Uterus (tissue), 2 donors: ENCODE measurements at regions not wholly inside any gene's neighbourhood (a gene's known extent, or its start where the extent isn't known, plus 50 kb on each side); places are given as distances from the start of the nearest gene placed in this dataset.

ENCODE experiments used
- POLR2A ChIP-seq, 2 donors: fragments of 450-650 bp; IDR thresholded peaks; one replicate each; pipeline ENCODE4 v1.6.1; 2016; ENCODE audit warnings: antibody characterized with exemption in 2 of 2, mild to moderate bottlenecking in 1 of 2, moderate library complexity in 1 of 2
- TF ChIP-seq, protein P1 (sequence below), 4 experiments: fragments of 200-600 bp in 2 of 4; fragments of 450-650 bp in 2 of 4; sonication (generic) in 2 of 4; IDR thresholded peaks; one replicate each; pipeline ENCODE4 v1.5.1; 2016 to 2019; ENCODE audit warnings: antibody characterized with exemption in 4 of 4, mild to moderate bottlenecking in 2 of 4, moderate library complexity in 1 of 4

- TF ChIP-seq POLR2A (IDR thresholded peaks at IDR 0.05), result no peak
- TF ChIP-seq, protein P1, sequence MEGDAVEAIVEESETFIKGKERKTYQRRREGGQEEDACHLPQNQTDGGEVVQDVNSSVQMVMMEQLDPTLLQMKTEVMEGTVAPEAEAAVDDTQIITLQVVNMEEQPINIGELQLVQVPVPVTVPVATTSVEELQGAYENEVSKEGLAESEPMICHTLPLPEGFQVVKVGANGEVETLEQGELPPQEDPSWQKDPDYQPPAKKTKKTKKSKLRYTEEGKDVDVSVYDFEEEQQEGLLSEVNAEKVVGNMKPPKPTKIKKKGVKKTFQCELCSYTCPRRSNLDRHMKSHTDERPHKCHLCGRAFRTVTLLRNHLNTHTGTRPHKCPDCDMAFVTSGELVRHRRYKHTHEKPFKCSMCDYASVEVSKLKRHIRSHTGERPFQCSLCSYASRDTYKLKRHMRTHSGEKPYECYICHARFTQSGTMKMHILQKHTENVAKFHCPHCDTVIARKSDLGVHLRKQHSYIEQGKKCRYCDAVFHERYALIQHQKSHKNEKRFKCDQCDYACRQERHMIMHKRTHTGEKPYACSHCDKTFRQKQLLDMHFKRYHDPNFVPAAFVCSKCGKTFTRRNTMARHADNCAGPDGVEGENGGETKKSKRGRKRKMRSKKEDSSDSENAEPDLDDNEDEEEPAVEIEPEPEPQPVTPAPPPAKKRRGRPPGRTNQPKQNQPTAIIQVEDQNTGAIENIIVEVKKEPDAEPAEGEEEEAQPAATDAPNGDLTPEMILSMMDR (IDR thresholded peaks at IDR 0.05), result no peak
These were observed 300.4 kb upstream of the RASGRP1 start for GRCh38 chr15:38864827-38865581.
